ENCODE measurements at regions not wholly inside any gene's neighbourhood (a gene's known extent, or its start where the extent isn't known, plus 50 kb on each side); places are given as distances from the start of the nearest gene placed in this dataset.
A peak's percentile ranks its signal among the peaks of the same experiment; 100 is the strongest.

- DNase-seq (ENCODE audit: low spot score) = no peak
Measured at GRCh38 chr21:27817902-27818623, 851.2 kb upstream of the ADAMTS5 start.

- DNase-seq (ENCODE audit: low spot score) = no peak
Measured at GRCh38 chr21:27817074-27817473, 850.2 kb upstream of the ADAMTS5 start.

DNA sequence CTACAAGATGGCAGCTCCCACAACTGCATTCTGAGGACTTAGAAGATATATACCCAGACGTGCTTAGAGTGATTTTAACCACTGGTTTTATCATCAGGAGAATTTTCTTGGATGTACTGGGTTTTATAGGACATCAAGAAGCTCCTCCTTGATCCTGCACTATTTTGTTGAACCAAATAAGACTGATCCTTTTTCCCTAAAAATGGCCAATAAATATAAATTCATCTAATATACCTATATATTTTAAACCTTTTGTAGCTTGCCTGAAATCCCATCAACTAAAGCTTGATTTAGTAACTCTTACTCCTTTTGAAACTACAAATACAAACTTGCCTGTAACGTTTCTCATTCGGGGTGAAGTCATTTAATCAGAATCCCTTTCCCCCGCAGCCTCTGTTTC lies 849.4 kb upstream of the ADAMTS5 start:
- DNase-seq (ENCODE audit: low spot score) = no peak

GRCh38 chr21:27814226-27814625 lies 847.3 kb upstream of the ADAMTS5 start:
- no peak for DNase-seq (ENCODE audit: low spot score)

DNA sequence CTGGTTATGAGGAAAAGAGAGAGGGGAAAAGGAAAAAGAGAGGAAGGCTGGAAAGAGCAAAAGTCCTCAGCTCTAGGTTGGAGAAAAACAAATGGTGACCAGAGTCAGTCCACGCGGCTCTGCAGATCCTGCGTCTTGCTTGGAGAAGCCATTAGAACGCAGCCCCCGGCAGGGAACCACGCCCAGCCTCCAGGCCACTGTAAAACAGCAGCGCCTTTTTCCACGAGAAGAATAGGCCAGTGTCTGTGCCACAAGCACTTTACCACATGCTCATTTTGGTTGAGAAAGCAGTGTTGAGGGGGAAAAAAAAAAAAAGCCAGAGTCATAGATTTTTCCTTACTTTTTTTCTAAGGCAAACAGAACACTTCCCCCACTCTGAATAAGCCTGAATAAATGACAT lies 846.9 kb upstream of the ADAMTS5 start:
- DNase-seq (ENCODE audit: low spot score) = no peak

DNA sequence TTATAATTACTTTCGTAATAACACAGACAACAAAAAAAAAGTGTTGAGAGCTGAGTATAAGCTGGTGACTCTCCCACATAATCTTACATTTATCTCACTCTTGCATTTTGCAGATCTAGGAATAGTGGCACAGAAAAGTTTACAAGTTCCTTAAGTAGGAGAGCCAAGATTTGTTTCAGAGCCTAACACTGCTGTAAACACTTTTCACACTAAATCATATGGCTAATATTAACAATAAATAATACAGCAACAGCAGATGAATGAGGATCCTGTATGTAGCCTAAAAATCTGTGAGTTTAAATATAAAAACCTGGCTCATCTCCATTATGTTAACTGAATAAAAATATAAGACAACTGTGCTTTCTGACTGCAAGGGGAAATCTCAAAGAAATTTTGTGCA lies 846.5 kb upstream of the ADAMTS5 start:
- DNase-seq (ENCODE audit: low spot score) = no peak

DNA sequence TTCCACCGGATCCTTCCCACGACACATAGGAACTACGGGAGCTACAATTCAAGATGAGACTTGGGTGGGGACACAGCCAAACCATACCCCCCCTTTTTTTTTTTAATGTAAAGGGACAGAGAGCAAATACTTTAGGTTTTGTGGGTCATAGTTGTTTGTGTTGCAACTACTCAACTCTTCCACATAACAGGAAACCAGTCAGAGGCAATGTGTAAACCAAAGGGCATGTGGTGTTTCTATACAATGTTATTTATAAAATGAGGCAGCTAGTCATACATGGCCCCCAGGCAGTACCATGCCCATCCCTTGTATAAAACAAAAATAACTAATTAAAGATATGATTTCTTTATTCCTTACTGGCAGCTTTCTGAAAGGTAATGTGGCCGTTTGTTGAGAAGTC lies 845.4 kb upstream of the ADAMTS5 start:
- no peak for DNase-seq (ENCODE audit: low spot score)

DNA sequence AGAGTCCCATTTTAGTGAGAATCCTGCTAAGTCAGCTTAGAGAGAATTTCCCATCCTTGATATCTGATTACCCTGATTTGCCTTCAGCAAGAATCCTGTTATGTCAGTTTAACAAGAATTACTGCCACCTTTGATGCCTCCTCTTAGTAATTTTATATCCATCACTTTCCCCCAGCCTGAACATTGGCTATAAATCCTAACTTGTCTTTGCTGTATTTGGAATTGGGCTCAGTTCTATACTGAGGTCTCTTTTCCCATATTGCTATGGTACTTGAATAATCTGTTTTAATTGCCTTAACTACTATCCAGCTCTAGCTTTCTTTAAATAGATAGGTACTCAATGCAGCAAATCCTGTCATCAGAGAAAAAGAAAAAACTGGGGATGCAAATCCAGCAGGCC lies 842.0 kb upstream of the ADAMTS5 start:
- no peak for DNase-seq (ENCODE audit: low spot score)

DNA sequence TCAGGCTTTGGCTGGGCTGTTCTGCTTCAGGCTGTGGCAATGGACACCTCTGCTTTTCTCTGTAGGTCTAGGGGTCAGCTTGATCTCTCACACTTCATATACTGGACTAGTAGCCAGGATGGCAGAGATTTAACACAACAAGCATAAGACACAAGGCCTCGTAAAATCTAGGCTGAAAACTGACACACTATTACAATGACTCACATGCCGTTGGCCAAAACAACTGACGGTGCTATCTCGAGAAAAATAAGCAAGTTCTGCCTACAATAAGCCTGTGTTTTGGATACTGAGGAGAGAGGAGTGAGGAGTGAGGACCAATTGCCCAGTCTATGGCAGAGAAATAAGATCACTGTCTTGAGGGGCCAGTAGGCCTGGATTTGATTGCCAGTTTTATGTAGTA lies 840.7 kb upstream of the ADAMTS5 start:
- no peak for DNase-seq (ENCODE audit: low spot score)

GRCh38 chr21:27806281-27806680 lies 839.4 kb upstream of the ADAMTS5 start:
- DNase-seq (ENCODE audit: low spot score) = no peak

DNA sequence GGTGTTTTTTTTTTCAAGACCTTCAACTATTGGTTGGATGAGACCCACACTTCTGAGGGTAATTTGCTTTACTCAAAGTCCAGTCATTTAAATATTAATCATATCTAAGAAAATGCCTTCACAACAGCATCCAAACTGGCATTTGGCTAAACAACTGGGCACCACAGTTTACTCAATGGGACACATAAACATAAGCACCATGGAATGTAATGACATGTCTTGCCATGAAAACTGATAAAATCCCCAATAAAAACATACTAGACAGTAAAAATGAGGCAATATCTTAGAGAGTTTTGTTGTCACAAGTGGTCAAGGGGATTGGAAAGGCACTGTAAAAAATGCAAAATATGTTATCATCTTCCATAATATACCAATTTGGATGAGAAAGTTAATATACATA lies 838.8 kb upstream of the ADAMTS5 start:
- DNase-seq (ENCODE audit: low spot score) = no peak

- peak; percentile 40 for DNase-seq (ENCODE audit: low spot score)
Measured at GRCh38 chr21:27804515-27804914, 837.6 kb upstream of the ADAMTS5 start.

DNA sequence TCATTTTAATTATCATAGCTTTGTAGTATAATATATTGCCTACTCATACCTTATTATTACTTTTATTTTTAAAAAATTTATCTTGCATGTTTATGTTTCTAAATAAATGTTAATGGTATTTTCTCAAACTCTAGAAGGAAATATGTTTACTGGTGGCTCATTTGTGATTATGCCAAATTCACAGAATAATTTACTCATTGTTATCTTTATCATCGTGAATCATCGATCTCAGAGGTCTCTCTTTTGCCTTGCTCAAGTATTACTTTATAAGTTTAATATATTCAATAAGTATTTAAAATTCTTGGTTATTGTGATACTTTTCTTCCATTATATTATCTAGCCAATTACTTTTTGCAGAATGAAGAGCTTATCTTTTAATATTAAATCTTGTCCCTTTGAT lies 836.7 kb upstream of the ADAMTS5 start:
- no peak for DNase-seq (ENCODE audit: low spot score)

DNA sequence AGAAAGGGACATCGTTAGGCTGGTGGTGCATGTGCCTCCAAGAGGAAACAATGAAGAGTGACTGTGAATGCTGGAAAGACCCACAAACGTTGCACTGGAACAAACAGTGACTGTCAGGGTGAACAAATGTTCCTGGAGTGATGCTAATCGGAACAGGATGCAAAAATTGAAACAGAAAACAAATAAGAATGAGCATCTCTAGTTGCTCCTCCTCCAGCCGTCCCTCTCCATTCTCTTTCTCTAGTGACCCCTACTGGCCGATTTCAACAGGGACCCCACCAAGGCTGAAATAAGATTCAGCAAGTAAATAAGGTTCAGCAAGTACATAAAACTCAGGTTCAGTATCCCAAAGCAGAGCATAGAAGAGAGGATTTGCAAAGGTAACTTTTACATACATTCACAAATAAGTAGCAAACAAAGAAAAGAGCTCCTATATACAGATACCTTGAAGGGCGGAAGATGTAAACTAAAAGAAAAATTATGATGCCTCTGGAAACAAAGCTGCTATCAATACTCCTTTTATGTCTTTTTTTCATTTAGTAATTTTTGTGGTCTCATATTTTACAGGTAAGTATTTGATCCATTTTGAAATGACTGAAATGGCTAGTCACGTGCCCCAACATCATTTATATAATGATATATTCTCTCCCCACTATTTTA lies 836.1 kb upstream of the ADAMTS5 start:
- DNase-seq (ENCODE audit: low spot score) = peak; percentile 58

DNA sequence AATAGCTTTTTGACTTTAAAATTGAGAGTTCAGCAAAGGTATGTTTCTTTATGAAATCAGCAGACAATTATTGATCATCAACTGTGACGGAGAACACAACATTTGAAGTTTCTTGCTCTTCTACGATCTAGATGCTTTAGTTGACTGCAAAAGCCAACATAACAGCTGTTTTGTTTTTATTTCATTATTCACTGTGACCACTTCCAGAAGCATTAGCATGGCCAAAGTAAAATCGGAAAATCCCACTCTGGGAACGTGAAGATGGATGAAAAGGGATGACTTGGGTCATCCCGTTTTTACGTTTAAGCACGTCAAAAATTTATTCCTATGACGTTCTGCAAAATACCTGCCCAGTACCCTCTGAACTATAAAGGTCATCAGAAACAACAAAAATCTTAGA lies 833.0 kb upstream of the ADAMTS5 start:
- DNase-seq (ENCODE audit: low spot score) = no peak

- DNase-seq (ENCODE audit: low spot score) = peak; percentile 14
Measured at GRCh38 chr21:27796106-27796505, 829.2 kb upstream of the ADAMTS5 start.

- no peak for DNase-seq (ENCODE audit: low spot score)
Measured at GRCh38 chr21:27795418-27795817, 828.5 kb upstream of the ADAMTS5 start.

GRCh38 chr21:27793901-27794300 lies 827.0 kb upstream of the ADAMTS5 start:
- no peak for DNase-seq (ENCODE audit: low spot score)

- no peak for DNase-seq (ENCODE audit: low spot score)
Measured at GRCh38 chr21:27787046-27787445, 820.2 kb upstream of the ADAMTS5 start.

- no peak for DNase-seq (ENCODE audit: low spot score)
Measured at GRCh38 chr21:27779606-27780005, 812.7 kb upstream of the ADAMTS5 start.

GRCh38 chr21:27776925-27777553 lies 810.2 kb upstream of the ADAMTS5 start:
- no peak for DNase-seq (ENCODE audit: low spot score)

DNA sequence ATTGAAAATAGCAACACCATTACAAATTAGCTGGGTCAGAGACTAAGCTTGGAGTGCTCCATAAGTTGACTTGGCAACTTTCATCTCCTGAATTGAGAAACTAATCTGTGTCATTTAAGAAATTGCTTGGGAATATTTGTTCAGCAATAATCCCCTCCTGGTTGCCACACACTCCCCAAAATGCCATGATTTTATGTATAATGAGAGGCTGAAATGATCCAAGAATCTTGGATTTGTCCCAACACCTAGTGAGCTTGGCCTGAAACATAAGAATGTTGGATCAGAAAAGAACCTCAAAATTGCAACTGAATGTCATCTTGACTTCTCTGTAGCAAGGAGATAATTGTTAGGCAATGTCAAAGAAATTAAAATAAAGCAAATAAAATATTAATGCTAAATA lies 805.9 kb upstream of the ADAMTS5 start:
- peak; percentile 7 for DNase-seq (ENCODE audit: low spot score)

DNA sequence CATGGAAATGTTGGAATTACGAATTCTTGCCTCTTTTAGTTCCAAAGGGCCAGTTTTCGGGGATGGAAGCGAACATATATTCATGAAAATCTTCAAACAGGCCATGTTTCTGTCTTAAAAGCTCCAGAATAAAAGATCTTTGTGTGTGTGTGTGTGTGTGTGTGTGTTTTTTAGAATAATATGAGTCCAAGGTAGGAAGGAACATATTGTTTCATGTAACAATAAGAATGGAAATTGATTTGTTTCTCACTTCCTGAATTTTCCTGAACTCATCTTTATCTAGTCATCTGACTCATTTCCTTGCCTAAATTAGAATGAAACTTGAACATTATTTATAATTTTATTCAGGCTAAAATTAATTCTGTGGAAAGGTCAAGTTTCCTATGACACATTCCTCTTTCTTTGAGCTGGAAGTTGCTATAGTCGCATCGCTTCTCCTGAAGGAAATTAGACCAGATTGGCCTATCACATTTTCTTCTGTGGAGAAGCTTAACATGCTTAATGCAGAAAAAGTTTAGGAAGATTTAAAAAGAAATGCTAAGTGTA lies 805.1 kb upstream of the ADAMTS5 start:
- no peak for DNase-seq (ENCODE audit: low spot score)
